DMS53 treated with DMSO at 0.1 percent for 48 hours (cell line): ENCODE measurements at regions not wholly inside any gene's neighbourhood (a gene's known extent, or its start where the extent isn't known, plus 50 kb on each side); places are given as distances from the start of the nearest gene placed in this dataset.
"Not testable (repeated sequence)": the region's sequence is repeated elsewhere in the genome, so short reads cannot be mapped to it uniquely, and the experiment has no call there.

ENCODE experiments used
- DNase-seq: peaks from one replicate; lab custom pipeline; 2025; ENCODE audit not compliant: unreplicated experiment; lab: John Stamatoyannopoulos, UW

DNA sequence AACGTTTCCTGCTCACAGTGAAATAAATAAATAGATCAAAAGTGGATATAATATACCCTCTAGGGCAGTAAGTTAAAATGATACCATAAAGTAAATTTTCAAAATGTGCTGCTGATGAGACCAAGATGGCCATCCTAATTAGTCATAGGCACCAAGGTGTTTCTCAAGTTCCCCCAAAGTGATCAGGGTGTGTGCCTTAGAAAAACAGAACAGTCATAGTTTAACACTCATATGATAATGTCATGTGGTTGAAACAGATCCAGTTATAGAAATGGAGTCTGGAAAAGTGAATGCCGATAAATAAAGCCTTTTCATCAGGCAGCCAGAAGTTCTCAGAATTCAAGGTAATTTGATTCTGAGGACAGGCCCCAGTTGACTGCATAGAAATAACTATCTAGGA lies 161.5 kb upstream of the CDKN2B start:
- no peak for DNase-seq

DNA sequence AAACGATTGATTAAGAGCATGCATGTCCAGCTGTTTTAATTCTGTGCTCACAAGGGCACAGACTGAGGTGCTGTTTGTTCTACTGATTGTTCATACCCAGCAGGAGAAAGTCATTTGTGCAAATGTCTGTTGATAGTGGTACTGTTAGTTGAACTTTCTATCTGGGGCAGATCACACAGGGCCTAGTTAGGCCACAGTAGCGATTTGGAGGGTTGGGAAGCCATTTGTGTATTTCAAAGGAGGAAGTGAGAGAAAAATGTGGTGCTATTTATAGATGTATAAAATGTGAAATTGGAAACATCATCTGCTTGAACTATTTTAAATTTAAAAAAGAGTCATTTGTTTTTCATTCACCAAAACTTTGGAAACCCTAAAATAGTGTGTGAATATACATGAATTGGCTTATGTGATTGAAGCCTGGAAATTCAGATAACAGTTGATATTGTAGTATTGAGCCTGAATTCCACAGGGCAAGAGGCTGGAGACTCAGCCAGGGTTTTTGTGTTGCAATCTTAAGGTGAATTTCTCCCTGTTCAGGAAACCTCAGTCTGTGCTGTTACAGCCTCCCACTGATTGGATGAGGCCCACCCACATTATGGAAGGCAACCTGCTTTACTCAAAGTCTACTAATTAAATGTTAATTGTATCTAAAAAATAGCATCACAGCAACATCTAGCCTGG lies 162.0 kb upstream of the CDKN2B start:
- DNase-seq: no peak

DNA sequence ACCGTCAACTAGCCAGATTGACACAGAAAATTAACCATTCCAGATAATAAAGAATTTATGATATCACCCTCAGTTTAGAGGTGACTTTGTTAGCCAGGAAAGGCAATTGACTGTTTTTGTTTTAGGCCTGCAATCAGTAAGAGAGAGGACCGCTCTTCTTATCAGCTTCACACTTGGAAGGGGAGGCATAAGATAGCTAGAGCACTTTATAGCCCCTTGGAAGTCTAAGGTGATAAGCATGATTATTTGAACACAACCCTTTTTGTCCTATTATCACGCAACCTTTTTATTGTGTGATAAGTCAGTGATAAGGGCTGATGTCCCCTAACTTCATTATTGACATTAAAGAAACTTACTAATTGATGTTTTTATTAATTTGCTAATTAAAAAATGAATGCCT lies 162.6 kb upstream of the CDKN2B start:
- DNase-seq: no peak

DNA sequence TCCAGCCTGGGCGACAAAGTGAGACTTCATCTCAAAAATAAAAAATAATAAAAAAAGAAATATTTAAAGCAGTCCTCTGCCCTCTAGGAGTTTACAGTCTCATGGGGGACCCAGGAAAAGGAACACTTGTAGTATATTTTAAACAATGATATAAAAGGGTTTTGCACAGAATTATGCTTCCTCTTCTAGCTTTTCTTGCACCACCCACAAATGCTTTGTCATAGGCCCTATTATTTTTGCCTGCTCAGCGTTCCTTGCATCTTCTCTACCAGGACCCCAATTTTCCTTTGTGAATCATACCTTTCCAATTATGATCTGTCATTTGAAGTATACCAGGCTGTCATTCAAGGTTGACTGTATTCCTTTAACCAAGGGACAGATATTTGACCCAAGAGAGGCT lies 164.8 kb upstream of the CDKN2B start:
- DNase-seq: no peak

DNA sequence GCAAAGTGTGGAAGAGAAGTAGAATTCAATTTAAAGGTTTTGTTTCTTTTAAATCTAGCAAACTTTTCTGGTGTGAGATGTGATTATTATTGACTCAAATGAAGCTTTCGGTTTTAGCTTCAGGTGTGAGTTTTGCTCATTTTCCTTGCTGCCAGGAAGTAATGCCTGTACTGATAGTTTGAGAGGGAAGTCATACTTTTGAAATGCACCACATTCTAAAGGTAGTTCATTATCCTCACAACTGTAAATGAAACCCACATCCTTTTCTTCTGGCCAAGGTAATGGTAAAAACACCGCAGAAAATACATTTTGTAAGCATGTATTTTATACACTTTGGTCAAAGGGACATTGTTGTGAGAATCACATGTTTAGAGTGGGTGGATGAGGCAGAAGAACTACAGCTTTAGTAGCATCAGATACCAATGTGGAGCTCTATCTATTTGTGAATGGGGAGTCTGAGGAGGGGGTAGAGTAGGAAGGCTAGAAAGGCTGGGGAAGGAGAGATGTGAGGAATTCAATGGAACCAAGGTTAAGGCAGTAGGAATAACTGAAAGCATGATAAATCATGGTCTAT lies 167.0 kb upstream of the CDKN2B start:
- DNase-seq: no peak

DNA sequence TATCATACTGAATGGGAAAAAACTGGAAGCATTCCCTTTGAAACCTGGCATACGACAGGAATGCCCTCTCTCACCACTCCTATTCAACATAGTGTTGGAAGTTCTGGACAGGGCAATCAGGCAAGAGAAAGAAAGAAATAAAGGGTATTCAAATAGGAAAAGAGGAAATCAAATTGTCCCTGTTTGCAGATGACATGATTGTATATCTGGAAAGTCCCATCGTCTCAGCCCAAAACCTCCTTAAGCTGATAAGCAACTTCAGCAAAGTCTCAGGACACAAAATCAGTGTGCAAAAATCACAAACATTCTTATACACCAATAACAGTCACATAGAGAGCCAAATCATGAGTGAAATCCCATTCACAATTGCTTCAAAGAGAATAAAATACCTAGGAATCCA lies 171.9 kb upstream of the CDKN2B start:
- DNase-seq: not testable (repeated sequence)

DNA sequence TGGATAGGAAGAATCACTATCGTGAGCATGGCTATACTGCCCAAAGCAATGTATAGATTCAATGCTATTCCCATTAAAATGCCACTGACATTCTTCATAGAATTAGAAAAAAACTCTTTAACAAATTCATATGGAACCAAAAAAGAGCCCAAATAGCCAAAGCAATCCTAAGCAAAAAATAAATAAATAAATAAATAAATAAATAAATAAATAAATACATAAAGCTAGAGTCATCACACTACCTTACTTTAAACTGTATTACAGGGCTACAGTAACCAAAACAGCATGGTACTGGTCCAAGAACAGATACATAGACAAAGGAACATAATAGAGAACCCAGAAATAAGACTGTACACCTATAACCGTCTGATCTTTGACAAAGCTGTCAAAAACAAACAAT lies 180.4 kb upstream of the CDKN2B start:
- no peak for DNase-seq

DNA sequence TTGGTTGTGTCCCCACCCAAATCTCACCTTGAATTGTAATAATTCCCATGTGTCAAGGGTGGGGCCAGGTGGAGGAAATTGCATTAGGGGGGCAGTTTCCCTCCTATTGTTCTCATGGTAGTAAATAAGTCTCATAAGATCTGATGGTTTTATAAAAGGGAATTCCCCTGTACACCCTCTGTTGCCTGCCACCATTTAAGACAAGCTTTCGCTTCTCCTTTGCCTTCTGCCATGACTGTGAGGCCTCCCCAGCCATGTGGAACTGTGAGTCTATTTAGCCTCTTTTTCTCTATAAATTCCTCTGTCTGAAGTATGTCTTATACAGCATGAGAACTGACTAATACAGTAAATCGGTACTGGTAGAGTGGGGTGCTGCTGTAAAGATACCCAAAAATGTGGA lies 187.9 kb upstream of the CDKN2B start:
- not testable (repeated sequence) for DNase-seq

DNA sequence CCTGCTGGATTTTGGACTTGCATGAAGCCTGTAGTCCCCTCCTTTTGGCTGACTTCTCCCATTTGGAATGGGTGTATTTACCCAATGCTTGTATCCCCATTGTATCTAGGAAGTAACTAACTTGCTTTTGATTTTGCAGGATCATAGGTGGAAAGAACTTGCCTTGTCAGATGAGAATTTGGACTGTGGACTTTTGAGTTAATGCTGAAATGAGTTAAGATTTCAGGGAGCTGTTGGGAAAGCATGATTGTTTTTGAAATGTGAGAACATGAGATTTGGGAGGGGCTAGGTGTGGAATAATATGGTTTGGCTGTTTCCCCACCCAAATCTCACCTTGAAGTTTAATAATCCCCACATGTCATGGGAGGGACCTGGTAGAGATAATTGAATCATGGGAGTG lies 189.6 kb upstream of the CDKN2B start:
- DNase-seq: no peak

DNA sequence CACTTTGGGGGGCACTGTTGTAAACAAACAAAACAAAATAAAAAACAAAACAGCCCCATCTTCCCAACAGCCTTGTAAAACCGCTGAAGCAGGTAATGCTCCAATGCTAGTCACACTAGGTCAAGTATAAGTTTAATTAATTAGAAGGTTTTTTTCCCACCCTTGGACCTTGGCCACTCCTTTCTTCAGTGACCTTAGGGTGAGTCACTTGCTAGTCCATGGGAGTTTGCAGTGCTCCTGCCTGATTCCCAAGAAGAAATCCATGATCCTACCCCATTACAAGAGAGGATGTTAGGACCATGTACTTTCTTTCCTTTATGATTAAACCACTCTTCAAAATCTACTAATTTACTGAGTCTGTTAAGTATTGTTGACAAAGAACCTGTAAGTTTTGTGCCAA lies 192.2 kb upstream of the CDKN2B start:
- DNase-seq: no peak

DNA sequence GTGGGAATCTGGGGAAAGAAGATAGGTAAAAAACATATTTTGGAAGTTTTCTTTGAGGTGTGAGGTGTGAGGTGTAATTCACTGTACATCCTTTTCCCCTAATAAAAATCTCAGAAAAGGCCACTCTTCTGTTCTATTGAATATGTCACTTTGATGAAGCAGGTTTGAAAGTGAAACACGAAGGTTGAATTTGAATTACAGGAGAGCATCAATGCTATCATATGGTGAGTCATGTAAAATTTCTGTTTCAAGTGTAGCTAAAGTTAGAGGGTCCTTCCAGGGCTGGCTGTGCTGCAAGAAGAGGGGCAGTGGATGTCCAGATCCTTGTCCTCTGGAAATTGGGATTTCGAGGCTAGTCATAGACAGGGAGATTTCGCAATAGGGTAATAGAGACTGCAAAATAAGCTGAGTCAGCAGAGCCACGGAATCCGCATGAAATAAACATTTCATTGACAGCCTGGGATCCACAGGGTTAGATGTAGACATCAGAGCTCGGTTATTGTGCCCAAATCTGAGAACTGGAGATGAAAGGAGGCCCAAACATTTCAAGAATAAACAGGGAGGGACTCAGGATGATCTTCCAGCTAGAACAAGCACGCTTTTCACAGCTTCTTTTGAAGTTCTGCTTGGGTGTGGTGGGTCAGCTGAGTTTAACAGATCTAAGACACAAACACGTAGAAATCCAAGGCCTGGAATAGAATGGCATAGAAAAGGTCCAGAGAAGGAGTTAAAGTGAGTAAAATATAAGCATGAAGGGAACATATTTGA lies 194.4 kb upstream of the CDKN2B start:
- DNase-seq: no peak

DNA sequence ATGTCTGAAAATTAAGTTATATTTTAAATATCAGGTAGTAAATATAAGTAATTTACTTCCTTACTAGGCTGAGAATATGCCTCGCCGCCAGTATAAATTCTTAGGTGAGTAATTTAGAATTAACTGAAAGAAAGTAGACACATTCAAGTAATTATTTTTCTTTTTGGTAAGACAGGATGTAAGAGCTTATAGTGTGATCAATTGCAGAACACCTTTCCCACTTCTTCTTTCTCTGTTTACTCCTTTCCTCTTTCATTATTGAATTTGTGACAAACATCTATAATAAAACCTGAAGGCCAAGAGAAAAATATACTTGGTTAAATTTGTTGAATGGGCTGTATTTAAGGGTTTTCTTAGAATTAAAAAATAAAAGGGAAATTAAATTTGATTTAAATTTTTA lies 195.1 kb upstream of the CDKN2B start:
- no peak for DNase-seq

DNA sequence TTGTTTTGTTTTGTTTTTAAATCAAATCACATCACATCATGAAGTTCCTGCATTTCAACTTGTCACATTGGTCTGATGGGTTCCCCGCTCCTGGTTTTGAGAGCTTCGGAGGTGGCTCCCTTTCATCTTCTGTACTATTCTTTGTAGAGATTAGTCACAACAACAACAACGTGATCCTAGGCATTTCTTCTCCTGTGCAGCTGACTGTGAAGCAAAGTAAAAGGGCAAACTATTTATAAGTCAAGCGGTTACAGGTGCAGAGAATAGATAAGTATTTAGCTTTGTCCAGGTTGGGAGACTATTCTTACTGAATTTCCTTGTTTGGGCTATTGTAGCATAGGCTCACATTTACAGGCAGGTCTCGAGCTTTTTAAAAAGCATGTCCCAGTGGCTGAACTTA lies 197.7 kb upstream of the CDKN2B start:
- DNase-seq: peak; percentile 26

DNA sequence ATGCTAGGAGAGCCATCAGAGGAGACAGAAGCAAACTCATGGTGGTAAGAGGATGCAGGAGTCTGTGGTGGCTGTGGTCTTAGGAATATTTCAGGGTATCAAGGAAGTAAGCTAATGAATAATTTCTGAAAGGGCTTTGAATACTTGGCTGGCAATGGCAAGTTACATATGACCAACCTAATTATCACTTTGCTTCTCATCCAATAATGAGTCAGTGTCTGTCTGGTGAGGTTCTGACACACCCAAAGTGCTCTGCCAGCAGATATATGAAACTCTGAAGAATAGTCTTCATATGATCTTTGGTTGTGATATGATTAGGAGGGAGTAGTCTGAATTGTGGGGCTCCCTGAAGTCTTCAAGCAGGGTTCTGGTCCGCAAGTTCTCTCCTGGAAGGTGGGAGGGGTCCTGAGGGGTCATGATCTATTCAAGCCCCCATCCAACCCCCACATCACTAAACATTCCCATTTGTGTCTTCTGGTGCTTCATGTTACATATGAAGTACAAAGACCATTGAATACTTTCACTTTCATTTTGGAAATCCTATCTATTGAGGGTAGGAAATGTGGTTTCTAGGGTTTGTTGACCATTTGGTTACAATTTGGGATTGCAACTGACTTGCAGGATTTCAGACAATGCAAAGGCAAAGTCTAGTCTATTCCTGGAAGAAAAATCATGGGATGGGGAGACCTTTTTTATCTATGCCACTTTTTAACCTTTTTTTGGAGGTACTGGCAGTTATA lies 199.9 kb upstream of the CDKN2B start:
- DNase-seq: peak; percentile 7

DNA sequence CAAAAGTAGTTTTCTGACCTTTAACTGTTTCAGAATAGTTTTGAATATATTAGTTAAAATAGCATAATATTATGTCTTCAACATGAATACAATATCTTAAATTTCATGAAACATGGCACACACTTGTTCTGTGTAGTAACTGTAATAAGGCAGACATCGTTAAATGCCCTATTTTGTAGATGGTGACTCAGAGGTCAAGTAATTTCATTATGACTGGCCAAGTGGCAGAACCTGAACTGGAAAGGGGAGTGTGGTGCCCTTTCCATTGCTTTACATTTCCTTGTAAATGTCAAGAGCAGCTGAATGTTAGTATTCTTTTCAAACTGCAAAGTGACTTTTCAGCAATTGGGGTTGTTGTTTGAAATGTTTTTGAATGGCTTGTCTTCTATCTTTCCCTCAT lies 201.2 kb upstream of the CDKN2B start:
- DNase-seq: peak; percentile 32

DNA sequence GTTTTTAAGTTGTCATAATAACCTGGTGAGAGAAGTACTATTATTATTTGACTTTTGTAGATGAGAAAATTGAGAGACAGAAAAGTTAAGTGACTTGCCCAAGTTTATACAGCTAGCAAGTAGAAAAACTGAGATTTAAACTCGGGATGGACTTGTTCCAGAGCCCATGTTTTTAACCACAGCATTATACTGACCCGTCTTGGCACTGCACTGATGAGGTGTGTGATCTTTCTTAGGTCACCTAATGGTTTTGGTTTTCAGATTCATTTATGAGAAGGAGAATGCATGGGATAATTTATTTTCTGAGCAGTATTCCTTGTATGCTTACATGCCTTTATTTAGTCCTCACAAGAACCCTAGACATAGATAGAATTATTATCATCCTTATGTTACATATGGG lies 201.8 kb upstream of the CDKN2B start:
- DNase-seq: no peak

DNA sequence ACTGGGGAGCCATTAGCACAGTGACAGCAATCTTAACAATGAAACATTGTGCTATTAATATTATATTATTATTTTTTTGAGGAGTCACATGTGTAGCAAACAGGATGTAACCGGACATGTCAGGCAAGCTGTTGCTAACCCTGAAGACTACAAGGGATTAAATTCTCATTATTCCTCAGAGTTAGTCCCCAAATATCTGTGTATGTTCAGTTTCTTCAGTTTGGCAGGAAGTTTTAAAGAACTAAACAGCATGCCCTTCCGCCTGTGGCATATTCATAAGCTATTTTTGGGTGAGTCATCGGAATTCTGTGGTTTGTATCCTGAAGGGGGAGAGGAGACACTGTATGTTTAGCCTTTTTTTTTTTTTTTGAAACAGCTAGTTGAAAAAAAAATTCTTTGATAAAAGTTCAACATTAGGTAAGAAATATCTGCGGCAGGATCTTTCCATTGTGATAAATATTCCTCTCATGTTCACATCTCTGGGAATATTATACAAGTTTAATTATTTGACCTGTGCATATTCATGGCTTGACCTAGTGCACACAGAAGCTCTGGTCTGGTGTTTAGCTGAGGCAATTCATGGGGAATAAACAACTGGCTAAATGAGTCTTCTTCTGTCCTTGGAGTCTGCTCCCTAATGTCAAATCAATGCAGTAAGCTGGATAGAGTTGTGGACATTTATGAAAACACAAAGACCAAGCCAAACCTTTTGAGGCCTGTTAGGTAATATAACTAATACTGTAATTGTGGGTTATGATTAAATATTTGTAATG lies 202.7 kb upstream of the CDKN2B start:
- DNase-seq: no peak

DNA sequence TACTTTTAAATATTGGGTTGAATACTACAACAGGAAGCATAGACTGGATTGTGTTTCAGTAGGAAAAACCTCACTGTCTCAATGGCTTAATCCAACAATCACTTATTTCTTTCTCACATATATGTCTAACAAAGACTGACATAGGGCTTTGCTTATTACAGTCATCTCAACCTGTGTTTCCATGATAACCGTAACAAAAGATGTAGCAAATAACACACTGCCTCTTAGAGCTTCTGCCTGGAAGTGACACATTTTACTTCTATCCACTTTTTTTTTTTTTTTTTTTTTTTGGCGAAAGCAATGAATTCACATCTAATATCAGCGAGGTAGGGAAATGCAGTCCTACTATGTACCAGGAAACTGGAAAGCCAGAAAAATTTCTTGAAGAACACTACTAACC lies 204.9 kb upstream of the CDKN2B start:
- no peak for DNase-seq

DNA sequence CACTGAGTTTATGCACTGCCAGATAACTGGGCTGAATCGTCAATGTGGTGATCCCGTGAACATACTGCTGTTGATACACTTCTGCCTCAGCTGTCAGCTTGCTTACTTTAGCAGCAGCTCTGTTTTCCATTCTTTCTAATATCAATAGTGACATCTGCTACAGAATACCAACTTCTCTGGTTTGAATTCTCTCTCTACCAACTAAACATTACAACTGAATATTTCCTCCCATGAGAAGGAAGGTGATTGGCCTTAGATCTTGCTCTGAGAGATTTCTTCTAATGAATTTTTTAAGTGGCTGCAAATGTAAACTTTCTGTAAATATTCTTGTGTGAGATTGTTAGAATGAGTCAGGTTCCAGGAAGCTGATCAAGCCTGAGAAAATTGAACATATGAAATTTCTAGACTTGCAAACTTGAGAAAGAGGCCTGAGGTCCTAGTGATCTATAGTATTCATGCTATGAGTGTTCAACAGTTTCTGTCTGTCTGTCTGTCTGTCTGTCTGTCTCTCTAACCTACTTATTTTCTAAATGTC lies 205.5 kb upstream of the CDKN2B start:
- peak; percentile 19 for DNase-seq

DNA sequence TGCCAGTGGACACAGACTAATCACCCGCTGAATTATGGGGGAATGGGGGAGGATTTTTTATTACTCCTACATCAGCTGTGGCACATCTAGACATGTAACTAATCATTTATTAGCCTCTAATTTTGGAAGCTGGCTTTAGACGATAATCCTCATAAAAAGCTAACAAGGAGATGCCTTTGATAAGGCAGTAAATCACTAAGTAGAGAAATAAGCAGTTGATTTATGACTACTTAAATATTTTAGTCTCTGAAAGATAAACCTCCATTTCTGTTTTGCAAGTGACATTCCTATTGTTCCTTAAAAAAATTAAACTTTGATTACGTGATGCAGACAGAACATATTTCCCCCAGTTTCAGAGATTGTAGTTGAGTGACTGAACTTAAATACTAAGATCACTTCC lies 206.4 kb upstream of the CDKN2B start:
- DNase-seq: no peak

DNA sequence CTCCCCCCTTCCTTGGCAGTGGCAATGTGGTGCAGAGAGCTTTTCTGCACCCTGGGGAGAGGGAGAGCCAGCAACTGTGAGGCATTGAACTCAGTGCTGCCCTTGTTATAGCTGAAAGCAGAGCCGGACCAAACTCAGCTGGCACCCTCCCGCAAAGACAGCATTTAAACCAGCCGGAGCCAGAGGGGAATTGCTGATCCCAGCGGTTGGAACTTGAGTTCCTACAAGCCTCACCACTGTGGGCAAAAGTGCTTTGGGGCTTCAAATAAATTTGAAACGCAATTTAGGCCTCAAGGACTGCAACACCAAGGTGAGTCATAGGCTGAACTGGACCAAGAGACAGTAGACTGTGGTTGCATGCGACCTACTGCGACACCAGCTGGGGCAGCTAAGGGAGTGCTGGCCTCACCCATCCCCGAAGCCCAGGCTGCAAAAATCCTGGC lies 207.6 kb upstream of the CDKN2B start:
- no peak for DNase-seq
